ENCODE measurements at regions not wholly inside any gene's neighbourhood (a gene's known extent, or its start where the extent isn't known, plus 50 kb on each side); places are given as distances from the start of the nearest gene placed in this dataset.

GRCh38 chr6:126820634-126821033, 297.8 kb upstream of the RSPO3 start:
- no peaks in the 10 kb centered on the region for H3K9me2 ChIP-seq (replicated peaks; ENCODE audit: insufficient read depth, low read length)
- H3K27me3 ChIP-seq (ENCODE audit: low read length): 0 out of 2 replicates have a peak, but pooled peaks cover 2% of the 10 kb centered on the region
- H4K20me1 ChIP-seq (ENCODE audit: low read depth, low read length): 0 out of 2 replicates have a peak, but pooled peaks cover 3% of the 10 kb centered on the region
- H3K4me3 ChIP-seq (ENCODE audit: insufficient read depth, low read length, poor library complexity, severe bottlenecking): no peak overlapping the region
- no peak overlapping the region for H3K9ac ChIP-seq (ENCODE audit: low read length)
- no peaks in the 10 kb centered on the region for H3K79me2 ChIP-seq (ENCODE audit: insufficient read depth, low read length)
- no peak for TF ChIP-seq CTCF (IDR thresholded peaks at IDR 0.05; ENCODE audit: insufficient read depth, low read length, poor library complexity, severe bottlenecking)
- no peak overlapping the region for H3K4me2 ChIP-seq (ENCODE audit: low read depth, low read length, poor library complexity, severe bottlenecking)
- H3K9me3 ChIP-seq (ENCODE audit: insufficient read depth, low read length): no peaks in the 10 kb centered on the region
- no peak overlapping the region for H3K27ac ChIP-seq (ENCODE audit: low read depth, low read length)
- no peaks in the 10 kb centered on the region for H3F3A ChIP-seq (ENCODE audit: insufficient read depth)
- no peak overlapping the region for H2AFZ ChIP-seq (ENCODE audit: low read depth, low read length, severe bottlenecking)
- H3K36me3 ChIP-seq (ENCODE audit: low read length): no peaks in the 10 kb centered on the region

GRCh38 chr6:126821706-126822105, 296.8 kb upstream of the RSPO3 start:
- H3K4me3 ChIP-seq (ENCODE audit: insufficient read depth, low read length, poor library complexity, severe bottlenecking): no peak overlapping the region
- no peaks in the 10 kb centered on the region for H3K36me3 ChIP-seq (ENCODE audit: low read length)
- no peak for TF ChIP-seq CTCF (IDR thresholded peaks at IDR 0.05; ENCODE audit: insufficient read depth, low read length, poor library complexity, severe bottlenecking)
- no peak for TF ChIP-seq EZH2phosphoT487 (conservative IDR thresholded peaks at IDR 0.05; ENCODE audit: low read length)
- H3K4me2 ChIP-seq (ENCODE audit: low read depth, low read length, poor library complexity, severe bottlenecking): no peak overlapping the region
- H3K27ac ChIP-seq (ENCODE audit: low read depth, low read length): no peak overlapping the region
- no peaks in the 10 kb centered on the region for H3K79me2 ChIP-seq (ENCODE audit: insufficient read depth, low read length)
- H3K27me3 ChIP-seq (ENCODE audit: low read length): 0 out of 2 replicates have a peak, but pooled peaks cover 2% of the 10 kb centered on the region
- no peaks in the 10 kb centered on the region for H3K9me2 ChIP-seq (replicated peaks; ENCODE audit: insufficient read depth, low read length)
- no peak overlapping the region for H2AFZ ChIP-seq (ENCODE audit: low read depth, low read length, severe bottlenecking)
- no peaks in the 10 kb centered on the region for H3K9me3 ChIP-seq (ENCODE audit: insufficient read depth, low read length)
- no peak overlapping the region for H3K9ac ChIP-seq (ENCODE audit: low read length)
- H3F3A ChIP-seq (ENCODE audit: insufficient read depth): no peaks in the 10 kb centered on the region
- 0 out of 2 replicates have a peak, but pooled peaks cover 3% of the 10 kb centered on the region for H4K20me1 ChIP-seq (ENCODE audit: low read depth, low read length)

- no peak overlapping the region for H3K4me2 ChIP-seq (ENCODE audit: low read depth, low read length, poor library complexity, severe bottlenecking)
- H3F3A ChIP-seq (ENCODE audit: insufficient read depth): no peaks in the 10 kb centered on the region
- no peaks in the 10 kb centered on the region for H3K36me3 ChIP-seq (ENCODE audit: low read length)
- H3K9me3 ChIP-seq (ENCODE audit: insufficient read depth, low read length): no peaks in the 10 kb centered on the region
- H3K4me3 ChIP-seq (ENCODE audit: insufficient read depth, low read length, poor library complexity, severe bottlenecking): no peak overlapping the region
- no peak overlapping the region for H3K27ac ChIP-seq (ENCODE audit: low read depth, low read length)
- no peaks in the 10 kb centered on the region for H4K20me1 ChIP-seq (ENCODE audit: low read depth, low read length)
- no peaks in the 10 kb centered on the region for H3K9me2 ChIP-seq (replicated peaks; ENCODE audit: insufficient read depth, low read length)
- H2AFZ ChIP-seq (ENCODE audit: low read depth, low read length, severe bottlenecking): no peak overlapping the region
- no peaks in the 10 kb centered on the region for H3K79me2 ChIP-seq (ENCODE audit: insufficient read depth, low read length)
- TF ChIP-seq EZH2phosphoT487 (conservative IDR thresholded peaks at IDR 0.05; ENCODE audit: low read length) (no peak), CTCF (IDR thresholded peaks at IDR 0.05; ENCODE audit: insufficient read depth, low read length, poor library complexity, severe bottlenecking) (no peak)
- no peak overlapping the region for H3K9ac ChIP-seq (ENCODE audit: low read length)
- H3K27me3 ChIP-seq (ENCODE audit: low read length): 0 out of 2 replicates have a peak, but pooled peaks cover 2% of the 10 kb centered on the region
Observed at GRCh38 chr6:126824226-126824625, 294.2 kb upstream of the RSPO3 start.
